Thyroid gland (tissue), 4 donors: ENCODE measurements at regions not wholly inside any gene's neighbourhood (a gene's known extent, or its start where the extent isn't known, plus 50 kb on each side); places are given as distances from the start of the nearest gene placed in this dataset.
"Not testable (repeated sequence)": the region's sequence is repeated elsewhere in the genome, so short reads cannot be mapped to it uniquely, and the experiment has no call there.

ENCODE experiments used
- POLR2A ChIP-seq, 2 donors: fragments of 450-650 bp; IDR thresholded peaks; one replicate each; pipeline ENCODE4 v1.6.1; 2017; ENCODE audit warnings: antibody characterized with exemption in 2 of 2, mild to moderate bottlenecking in 2 of 2, moderate library complexity in 1 of 2
- TF ChIP-seq, protein P1 (sequence below), 6 experiments: fragments of 200-600 bp in 3 of 6; fragments of 450-650 bp in 3 of 6; sonication (generic) in 3 of 6; IDR thresholded peaks; one replicate each; pipeline ENCODE4 v1.5.1; 2016 to 2019; ENCODE audit warnings: antibody characterized with exemption in 6 of 6, mild to moderate bottlenecking in 2 of 6, inconsistent platforms in 1 of 6, moderate library complexity in 1 of 6

DNA sequence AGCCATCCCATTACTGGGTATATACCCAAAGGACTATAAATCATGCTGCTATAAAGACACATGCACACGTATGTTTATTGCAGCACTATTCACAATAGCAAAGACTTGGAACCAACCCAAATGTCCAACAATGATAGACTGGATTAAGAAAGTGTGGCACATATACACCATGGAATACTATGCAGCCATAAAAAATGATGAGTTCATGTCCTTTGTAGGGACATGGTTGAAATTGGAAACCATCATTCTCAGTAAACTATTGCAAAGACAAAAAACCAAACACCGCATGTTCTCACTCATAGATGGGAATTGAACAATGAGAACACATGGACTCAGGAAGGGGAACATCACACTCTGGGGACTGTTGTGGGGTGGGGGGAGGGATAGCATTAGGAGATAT is 85.7 kb upstream of the PPP2R5C start:
- TF ChIP-seq, protein P1, sequence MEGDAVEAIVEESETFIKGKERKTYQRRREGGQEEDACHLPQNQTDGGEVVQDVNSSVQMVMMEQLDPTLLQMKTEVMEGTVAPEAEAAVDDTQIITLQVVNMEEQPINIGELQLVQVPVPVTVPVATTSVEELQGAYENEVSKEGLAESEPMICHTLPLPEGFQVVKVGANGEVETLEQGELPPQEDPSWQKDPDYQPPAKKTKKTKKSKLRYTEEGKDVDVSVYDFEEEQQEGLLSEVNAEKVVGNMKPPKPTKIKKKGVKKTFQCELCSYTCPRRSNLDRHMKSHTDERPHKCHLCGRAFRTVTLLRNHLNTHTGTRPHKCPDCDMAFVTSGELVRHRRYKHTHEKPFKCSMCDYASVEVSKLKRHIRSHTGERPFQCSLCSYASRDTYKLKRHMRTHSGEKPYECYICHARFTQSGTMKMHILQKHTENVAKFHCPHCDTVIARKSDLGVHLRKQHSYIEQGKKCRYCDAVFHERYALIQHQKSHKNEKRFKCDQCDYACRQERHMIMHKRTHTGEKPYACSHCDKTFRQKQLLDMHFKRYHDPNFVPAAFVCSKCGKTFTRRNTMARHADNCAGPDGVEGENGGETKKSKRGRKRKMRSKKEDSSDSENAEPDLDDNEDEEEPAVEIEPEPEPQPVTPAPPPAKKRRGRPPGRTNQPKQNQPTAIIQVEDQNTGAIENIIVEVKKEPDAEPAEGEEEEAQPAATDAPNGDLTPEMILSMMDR (IDR thresholded peaks at IDR 0.05), result not testable (repeated sequence)
- TF ChIP-seq POLR2A (IDR thresholded peaks at IDR 0.05), result not testable (repeated sequence)
